Astrocyte (in vitro differentiated cells and primary cell): ENCODE measurements at regions not wholly inside any gene's neighbourhood (a gene's known extent, or its start where the extent isn't known, plus 50 kb on each side); places are given as distances from the start of the nearest gene placed in this dataset.
"Not testable (repeated sequence)": the region's sequence is repeated elsewhere in the genome, so short reads cannot be mapped to it uniquely, and the experiment has no call there.

Source experiments
- DNase-seq: peaks from one replicate; pipeline ENCODE4 v3.0.0-alpha.2; 2010; ENCODE audit warnings: low read depth
- FAIRE-seq: peaks from 2 replicates; lab custom pipeline; 2011; peaks lifted over from hg19 to GRCh38; lab: Jason Lieb, UNC
- H2AFZ ChIP-seq: 2 replicates; pipeline ENCODE4 v1.6.0; 2012; ENCODE audit warnings: low read depth, low read length, inconsistent platforms
- H3K27ac ChIP-seq: 2 replicates; pipeline ENCODE4 v1.5.1; 2011; ENCODE audit warnings: low read depth, low read length, inconsistent platforms
- H3K27me3 ChIP-seq: 2 replicates; pipeline ENCODE4 v1.6.0; 2011; ENCODE audit warnings: low read length, inconsistent platforms; ENCODE audit not compliant: insufficient read depth
- H3K36me3 ChIP-seq: 2 replicates; pipeline ENCODE4 v1.5.1; 2011; ENCODE audit warnings: low read length, inconsistent platforms; ENCODE audit not compliant: insufficient read depth
- H3K4me1 ChIP-seq: 2 replicates; pipeline ENCODE4 v1.5.1; 2011; ENCODE audit warnings: low read length, inconsistent platforms; ENCODE audit not compliant: insufficient read depth
- H3K4me2 ChIP-seq: 2 replicates; pipeline ENCODE4 v1.6.0; 2012; ENCODE audit warnings: low read length, inconsistent platforms
- H3K4me3 ChIP-seq: 2 replicates; pipeline ENCODE4 v1.5.1; 2011; ENCODE audit warnings: low read depth, mild to moderate bottlenecking, low read length, inconsistent platforms; ENCODE audit not compliant: insufficient read depth
- H3K79me2 ChIP-seq: 2 replicates; pipeline ENCODE4 v1.6.0; 2012; ENCODE audit warnings: mild to moderate bottlenecking, low read length, inconsistent platforms; ENCODE audit not compliant: insufficient read depth
- H3K9ac ChIP-seq: 2 replicates; pipeline ENCODE4 v1.6.0; 2012; ENCODE audit warnings: mild to moderate bottlenecking, low read length, inconsistent platforms
- H3K9me3 ChIP-seq: 2 replicates; pipeline ENCODE4 v1.5.1; 2012; ENCODE audit warnings: low read depth, mild to moderate bottlenecking, low read length, inconsistent platforms; ENCODE audit not compliant: insufficient read depth
- H4K20me1 ChIP-seq: 2 replicates; pipeline ENCODE4 v1.6.0; 2012; ENCODE audit warnings: low read length, inconsistent platforms; ENCODE audit not compliant: insufficient read depth
- H3K27ac Mint-ChIP-seq: one replicate; pipeline ENCODE4 v1.8.0; 2021; ENCODE audit warnings: mild to moderate bottlenecking, mixed read lengths; ENCODE audit not compliant: unreplicated experiment
- H3K27me3 Mint-ChIP-seq: one replicate; pipeline ENCODE4 v1.8.0; 2021; ENCODE audit warnings: low read depth, mixed read lengths; ENCODE audit not compliant: unreplicated experiment
- H3K36me3 Mint-ChIP-seq: one replicate; pipeline ENCODE4 v1.8.0; 2021; ENCODE audit warnings: low read depth, mixed read lengths; ENCODE audit not compliant: unreplicated experiment
- H3K4me1 Mint-ChIP-seq: one replicate; pipeline ENCODE4 v1.8.0; 2021; ENCODE audit warnings: low read depth, mixed read lengths; ENCODE audit not compliant: unreplicated experiment
- H3K4me3 Mint-ChIP-seq: one replicate; pipeline ENCODE4 v1.8.0; 2021; ENCODE audit warnings: mild to moderate bottlenecking, moderate library complexity, mixed read lengths; ENCODE audit not compliant: unreplicated experiment
- H3K9me3 Mint-ChIP-seq: one replicate; pipeline ENCODE4 v1.8.0; 2021; ENCODE audit warnings: mild to moderate bottlenecking, mixed read lengths; ENCODE audit not compliant: unreplicated experiment
- CTCF ChIP-seq: IDR thresholded peaks from 2 replicates; pipeline ENCODE4 v1.5.1; 2011; ENCODE audit warnings: low read depth, mild to moderate bottlenecking, inconsistent platforms, low read length, moderate library complexity; ENCODE audit not compliant: insufficient read depth
- EZH2 ChIP-seq: IDR thresholded peaks from 2 replicates; pipeline ENCODE4 v1.6.1; 2012; ENCODE audit warnings: mild to moderate bottlenecking, low read length, inconsistent platforms; ENCODE audit not compliant: insufficient read depth

DNA sequence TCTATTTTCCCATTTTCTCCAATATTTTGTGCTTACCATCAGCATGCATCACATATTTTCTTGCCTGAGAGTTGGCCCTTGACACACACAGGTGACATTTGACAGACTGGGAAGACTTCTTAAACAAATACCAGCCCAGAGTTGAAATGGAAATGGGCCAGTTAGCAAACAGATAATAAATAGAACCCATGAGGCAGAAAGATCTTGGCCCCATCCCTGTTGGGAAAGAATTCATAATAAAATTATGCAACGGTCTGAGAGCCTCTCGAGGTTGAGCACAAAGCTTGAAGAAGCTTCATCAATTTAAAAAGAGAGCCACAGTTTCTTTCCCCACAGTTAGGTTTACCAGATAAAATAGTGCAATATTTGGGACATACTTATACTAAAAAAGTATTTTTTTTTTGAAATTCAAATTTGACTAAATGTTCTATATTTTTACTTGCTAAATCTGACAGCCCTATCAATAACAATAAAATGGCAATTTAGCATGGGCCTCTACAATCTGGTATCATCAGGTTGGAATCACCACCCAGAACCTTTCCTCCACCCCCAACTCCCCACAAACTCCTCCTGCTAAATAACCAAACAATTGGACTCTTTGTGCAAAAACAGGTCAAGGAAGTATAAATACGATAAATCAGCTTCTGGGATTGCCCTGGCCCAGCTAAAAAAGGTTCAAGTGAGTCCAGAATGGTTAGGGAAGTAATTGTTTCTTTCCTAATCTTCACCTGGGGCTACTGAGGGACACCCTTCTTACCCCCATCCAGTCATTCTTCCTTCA is 129.8 kb downstream of the CD164 start:
- Histone ChIP-seq H3K27me3 (no peaks in the 10 kb centered on the region), H3K9ac (no peak overlapping the region), H3K27ac (no peak overlapping the region), H3K4me2 (no peak overlapping the region), H3K36me3 (no peaks in the 10 kb centered on the region), H3K4me3 (no peak overlapping the region), H3K9me3 (no peaks in the 10 kb centered on the region), H2AFZ (no peak overlapping the region), H3K4me1 (no peaks in the 10 kb centered on the region), H3K79me2 (no peaks in the 10 kb centered on the region), H4K20me1 (no peaks in the 10 kb centered on the region)
- H3K4me3 Mint-ChIP-seq = no peak overlapping the region
- TF ChIP-seq EZH2 (no peak), CTCF (no peak)
- no peaks in the 10 kb centered on the region for H3K4me1 Mint-ChIP-seq
- FAIRE-seq (no peak), DNase-seq (no peak)
- H3K36me3 Mint-ChIP-seq = no peaks in the 10 kb centered on the region
- H3K9me3 Mint-ChIP-seq = no peaks in the 10 kb centered on the region
- no peak overlapping the region for H3K27ac Mint-ChIP-seq
- H3K27me3 Mint-ChIP-seq = peaks cover 2% of the 10 kb centered on the region

DNA sequence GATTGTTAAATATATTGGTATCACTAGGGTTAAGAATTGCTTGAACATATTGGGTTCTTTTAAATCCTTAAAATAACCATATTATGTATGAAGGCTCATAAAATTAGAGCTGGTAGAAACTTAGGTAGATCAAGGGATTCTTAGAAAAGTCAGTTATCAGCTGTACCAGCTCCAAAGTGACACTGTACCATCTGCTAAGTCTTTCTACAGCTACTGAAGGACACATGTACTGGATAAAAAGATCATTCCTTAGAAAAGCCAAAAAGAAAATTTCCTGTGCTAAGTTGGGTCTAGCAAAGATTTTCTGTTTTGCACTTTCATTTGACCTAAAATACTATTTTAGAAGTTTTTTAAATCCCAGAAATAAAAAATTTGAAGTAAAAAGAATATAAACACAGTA is 130.4 kb downstream of the CD164 start:
- Mint-ChIP-seq H3K27ac (no peak overlapping the region), H3K9me3 (no peaks in the 10 kb centered on the region), H3K27me3 (peaks cover 2% of the 10 kb centered on the region), H3K36me3 (no peaks in the 10 kb centered on the region), H3K4me1 (no peaks in the 10 kb centered on the region), H3K4me3 (no peak overlapping the region)
- no peak overlapping the region for H3K9ac ChIP-seq
- H3K9me3 ChIP-seq = no peaks in the 10 kb centered on the region
- H3K27ac ChIP-seq = no peak overlapping the region
- no peaks in the 10 kb centered on the region for H3K79me2 ChIP-seq
- no peak overlapping the region for H3K4me3 ChIP-seq
- no peak for DNase-seq
- H2AFZ ChIP-seq = no peak overlapping the region
- no peak for FAIRE-seq
- H3K4me2 ChIP-seq = no peak overlapping the region
- no peaks in the 10 kb centered on the region for H3K4me1 ChIP-seq
- no peaks in the 10 kb centered on the region for H4K20me1 ChIP-seq
- no peaks in the 10 kb centered on the region for H3K27me3 ChIP-seq
- H3K36me3 ChIP-seq = no peaks in the 10 kb centered on the region
- TF ChIP-seq CTCF (no peak), EZH2 (no peak)

GRCh38 chr6:109250544-109251156 is 131.6 kb downstream of the CD164 start:
- H3K4me1 Mint-ChIP-seq, H3K36me3 Mint-ChIP-seq, H3K79me2 ChIP-seq, H3K27me3 ChIP-seq, H3K4me3 ChIP-seq, DNase-seq, H2AFZ ChIP-seq, H3K9ac ChIP-seq, H3K4me3 Mint-ChIP-seq, H3K4me1 ChIP-seq, H3K4me2 ChIP-seq, H3K36me3 ChIP-seq, FAIRE-seq, H3K9me3 ChIP-seq, H3K27ac Mint-ChIP-seq, H3K9me3 Mint-ChIP-seq, H3K27me3 Mint-ChIP-seq, H4K20me1 ChIP-seq, H3K27ac ChIP-seq: not testable (repeated sequence)
